GM23338 (cell line): ENCODE measurements at regions not wholly inside any gene's neighbourhood (a gene's known extent, or its start where the extent isn't known, plus 50 kb on each side); places are given as distances from the start of the nearest gene placed in this dataset.

Experiments
- ATAC-seq: fragments of 200-7000 bp; cut with Tn5 transposase; 3 replicates; pipeline ENCODE4 v1.9.1; 2020
- DNase-seq: peaks from one replicate; pipeline ENCODE4 v3.0.0-alpha.2; 2015; ENCODE audit warnings: low spot score
- H2AFZ ChIP-seq: fragments of 200-600 bp; sonication (generic); 2 replicates; pipeline ENCODE4 v1.8.0; 2016; ENCODE audit warnings: antibody characterized with exemption, mild to moderate bottlenecking, moderate library complexity
- H3F3A ChIP-seq: fragments of 200-600 bp; sonication (generic); replicated peaks from 2 replicates; pipeline ENCODE4 v1.8.0; 2017; ENCODE audit warnings: antibody characterized with exemption, mixed run types, low read depth
- H3K27ac ChIP-seq: fragments of 200-600 bp; sonication (generic); 2 replicates; pipeline ENCODE4 v1.6.1; 2016; ENCODE audit warnings: low read depth
- H3K27me3 ChIP-seq: fragments of 200-600 bp; sonication (generic); 2 replicates; pipeline ENCODE4 v1.8.0; 2016; ENCODE audit warnings: mild to moderate bottlenecking, mixed run types, moderate library complexity; ENCODE audit not compliant: insufficient read depth
- H3K36me3 ChIP-seq: fragments of 200-600 bp; sonication (generic); 2 replicates; pipeline ENCODE4 v1.8.0; 2016; ENCODE audit warnings: mild to moderate bottlenecking; ENCODE audit not compliant: insufficient read depth
- H3K4me1 ChIP-seq: fragments of 200-600 bp; sonication (generic); 2 replicates; pipeline ENCODE4 v1.8.0; 2016; ENCODE audit warnings: mild to moderate bottlenecking, moderate library complexity; ENCODE audit not compliant: insufficient read depth
- H3K4me2 ChIP-seq: fragments of 200-600 bp; sonication (generic); 2 replicates; pipeline ENCODE4 v1.7.1; 2017; ENCODE audit warnings: mixed run types
- H3K4me3 ChIP-seq: fragments of 200-600 bp; sonication (generic); 2 replicates; pipeline ENCODE4 v1.6.1; 2016; ENCODE audit warnings: mixed run types
- H3K79me2 ChIP-seq: fragments of 200-600 bp; sonication (generic); replicated peaks from 2 replicates; pipeline ENCODE4 v1.8.0; 2017; ENCODE audit warnings: mild to moderate bottlenecking; ENCODE audit not compliant: insufficient read depth
- H3K9me2 ChIP-seq: fragments of 200-600 bp; sonication (generic); 2 replicates; pipeline ENCODE4 v1.8.0; 2017; ENCODE audit not compliant: insufficient read depth
- H4K20me1 ChIP-seq: fragments of 200-600 bp; sonication (generic); replicated peaks from 2 replicates; pipeline ENCODE4 v1.8.0; 2017; ENCODE audit warnings: mild to moderate bottlenecking; ENCODE audit not compliant: insufficient read depth
- H3K27ac Mint-ChIP-seq: 2 replicates; pipeline ENCODE4 v1.8.0; 2020; ENCODE audit warnings: inconsistent platforms, mild to moderate bottlenecking, moderate library complexity, mixed read lengths
- H3K27me3 Mint-ChIP-seq: 3 replicates; pipeline ENCODE4 v1.8.0; 2022; ENCODE audit warnings: low read depth, mild to moderate bottlenecking, moderate library complexity, mixed read lengths, inconsistent platforms; ENCODE audit not compliant: insufficient read depth, poor library complexity
- H3K36me3 Mint-ChIP-seq: 3 replicates; pipeline ENCODE4 v1.8.0; 2021; ENCODE audit warnings: low read depth, mild to moderate bottlenecking, inconsistent platforms, moderate library complexity, mixed read lengths
- H3K4me1 Mint-ChIP-seq: 3 replicates; pipeline ENCODE4 v1.8.0; 2020; ENCODE audit warnings: mild to moderate bottlenecking, inconsistent platforms, mixed read lengths
- H3K4me3 Mint-ChIP-seq: 3 replicates; pipeline ENCODE4 v1.8.0; 2021; ENCODE audit warnings: moderate library complexity, mild to moderate bottlenecking, inconsistent platforms, mixed read lengths
- H3K9me3 Mint-ChIP-seq: 3 replicates; pipeline ENCODE4 v1.8.0; 2020; ENCODE audit warnings: moderate library complexity, mild to moderate bottlenecking, inconsistent platforms, mixed read lengths
- CREB1 ChIP-seq: fragments of 250-450 bp; sonication (Bioruptor Pico); IDR thresholded peaks from 2 replicates; pipeline ENCODE4 v1.5.0; 2020; ENCODE audit warnings: low read depth, mild to moderate bottlenecking, moderate library complexity
- EZH2 ChIP-seq: fragments of 200-600 bp; sonication (generic); IDR thresholded peaks from one replicate; pipeline ENCODE4 v1.8.0; 2017; ENCODE audit warnings: antibody characterized with exemption, mild to moderate bottlenecking, low read depth; ENCODE audit not compliant: unreplicated experiment
- JUNB ChIP-seq: IDR thresholded peaks from one replicate; pipeline ENCODE4 v1.6.1; 2016; ENCODE audit warnings: antibody characterized with exemption; ENCODE audit not compliant: unreplicated experiment
- NANOG ChIP-seq: IDR thresholded peaks from 2 replicates; pipeline ENCODE4 v1.6.1; 2016; ENCODE audit warnings: antibody characterized with exemption, borderline replicate concordance
- POLR2AphosphoS5 ChIP-seq: IDR thresholded peaks from 2 replicates; pipeline ENCODE4 v1.6.1; 2016; ENCODE audit warnings: antibody characterized with exemption, low read depth
- STAT1 ChIP-seq: IDR thresholded peaks from one replicate; pipeline ENCODE4 v1.6.1; 2016; ENCODE audit warnings: antibody characterized with exemption; ENCODE audit not compliant: unreplicated experiment
- ZNF114 ChIP-seq: fragments of 250-450 bp; sonication (Bioruptor Pico); IDR thresholded peaks from 2 replicates; pipeline ENCODE4 v1.5.0; 2020; ENCODE audit warnings: mild to moderate bottlenecking, moderate library complexity
- ZNF331 ChIP-seq: fragments of 250-450 bp; sonication (Bioruptor Pico); IDR thresholded peaks from 2 replicates; pipeline ENCODE4 v1.5.0; 2020; ENCODE audit warnings: low read depth, mild to moderate bottlenecking, moderate library complexity
- TF ChIP-seq, protein P1 (sequence below): IDR thresholded peaks from 2 replicates; pipeline ENCODE4 v1.6.1; 2016; ENCODE audit warnings: antibody characterized with exemption
- TF ChIP-seq, protein P2 (sequence below), 2 experiments: fragments of 200-600 bp in 1 of 2; sonication (generic) in 1 of 2; conservative IDR thresholded peaks; 2 replicates each; pipeline versions ENCODE4 v1.5.1 to v1.6.1; 2016 to 2017; ENCODE audit warnings: antibody characterized with exemption in 2 of 2, low read depth in 2 of 2, mild to moderate bottlenecking in 2 of 2, moderate library complexity in 1 of 2
- TF ChIP-seq, protein P3 (sequence below): IDR thresholded peaks from one replicate; pipeline ENCODE4 v1.6.1; 2018; ENCODE audit warnings: antibody characterized with exemption; ENCODE audit not compliant: unreplicated experiment
- TF ChIP-seq, protein P4 (sequence below): fragments of 250-450 bp; sonication (Bioruptor Pico); IDR thresholded peaks from 2 replicates; pipeline ENCODE4 v1.5.0; 2020; ENCODE audit warnings: mild to moderate bottlenecking, moderate library complexity

DNA sequence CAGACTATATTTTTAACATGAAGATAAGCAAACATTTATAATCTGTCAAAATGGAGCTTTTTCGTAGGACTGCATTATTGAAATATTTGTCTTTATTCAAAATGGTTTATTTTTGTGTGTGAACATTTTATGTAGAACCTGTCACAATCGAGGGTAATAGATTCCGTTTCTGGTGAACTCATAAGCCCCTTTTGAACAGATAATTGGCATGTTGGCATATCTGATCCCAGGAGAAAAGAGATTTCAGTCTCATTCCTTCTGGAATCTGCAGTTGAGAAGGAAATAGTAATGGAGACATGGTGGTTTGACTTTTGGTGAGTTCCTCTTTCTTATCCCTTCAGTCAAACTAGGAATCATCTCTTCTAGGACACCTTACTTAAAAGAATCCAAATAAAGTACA lies 427.9 kb upstream of the B3GALT2 start (continued):
- TF ChIP-seq JUNB (no peak), POLR2AphosphoS5 (no peak), NANOG (no peak), STAT1 (no peak), ZNF114 (CRISPR knock-in tag) (no peak), CREB1 (no peak)
- TF ChIP-seq, protein P1, sequence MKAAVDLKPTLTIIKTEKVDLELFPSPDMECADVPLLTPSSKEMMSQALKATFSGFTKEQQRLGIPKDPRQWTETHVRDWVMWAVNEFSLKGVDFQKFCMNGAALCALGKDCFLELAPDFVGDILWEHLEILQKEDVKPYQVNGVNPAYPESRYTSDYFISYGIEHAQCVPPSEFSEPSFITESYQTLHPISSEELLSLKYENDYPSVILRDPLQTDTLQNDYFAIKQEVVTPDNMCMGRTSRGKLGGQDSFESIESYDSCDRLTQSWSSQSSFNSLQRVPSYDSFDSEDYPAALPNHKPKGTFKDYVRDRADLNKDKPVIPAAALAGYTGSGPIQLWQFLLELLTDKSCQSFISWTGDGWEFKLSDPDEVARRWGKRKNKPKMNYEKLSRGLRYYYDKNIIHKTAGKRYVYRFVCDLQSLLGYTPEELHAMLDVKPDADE = no peak
- TF ChIP-seq, protein P2, sequence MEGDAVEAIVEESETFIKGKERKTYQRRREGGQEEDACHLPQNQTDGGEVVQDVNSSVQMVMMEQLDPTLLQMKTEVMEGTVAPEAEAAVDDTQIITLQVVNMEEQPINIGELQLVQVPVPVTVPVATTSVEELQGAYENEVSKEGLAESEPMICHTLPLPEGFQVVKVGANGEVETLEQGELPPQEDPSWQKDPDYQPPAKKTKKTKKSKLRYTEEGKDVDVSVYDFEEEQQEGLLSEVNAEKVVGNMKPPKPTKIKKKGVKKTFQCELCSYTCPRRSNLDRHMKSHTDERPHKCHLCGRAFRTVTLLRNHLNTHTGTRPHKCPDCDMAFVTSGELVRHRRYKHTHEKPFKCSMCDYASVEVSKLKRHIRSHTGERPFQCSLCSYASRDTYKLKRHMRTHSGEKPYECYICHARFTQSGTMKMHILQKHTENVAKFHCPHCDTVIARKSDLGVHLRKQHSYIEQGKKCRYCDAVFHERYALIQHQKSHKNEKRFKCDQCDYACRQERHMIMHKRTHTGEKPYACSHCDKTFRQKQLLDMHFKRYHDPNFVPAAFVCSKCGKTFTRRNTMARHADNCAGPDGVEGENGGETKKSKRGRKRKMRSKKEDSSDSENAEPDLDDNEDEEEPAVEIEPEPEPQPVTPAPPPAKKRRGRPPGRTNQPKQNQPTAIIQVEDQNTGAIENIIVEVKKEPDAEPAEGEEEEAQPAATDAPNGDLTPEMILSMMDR (conservative IDR thresholded peaks at IDR 0.05; ENCODE audit: low read depth in 2 of 2) = no peak
- TF ChIP-seq, protein P3, sequence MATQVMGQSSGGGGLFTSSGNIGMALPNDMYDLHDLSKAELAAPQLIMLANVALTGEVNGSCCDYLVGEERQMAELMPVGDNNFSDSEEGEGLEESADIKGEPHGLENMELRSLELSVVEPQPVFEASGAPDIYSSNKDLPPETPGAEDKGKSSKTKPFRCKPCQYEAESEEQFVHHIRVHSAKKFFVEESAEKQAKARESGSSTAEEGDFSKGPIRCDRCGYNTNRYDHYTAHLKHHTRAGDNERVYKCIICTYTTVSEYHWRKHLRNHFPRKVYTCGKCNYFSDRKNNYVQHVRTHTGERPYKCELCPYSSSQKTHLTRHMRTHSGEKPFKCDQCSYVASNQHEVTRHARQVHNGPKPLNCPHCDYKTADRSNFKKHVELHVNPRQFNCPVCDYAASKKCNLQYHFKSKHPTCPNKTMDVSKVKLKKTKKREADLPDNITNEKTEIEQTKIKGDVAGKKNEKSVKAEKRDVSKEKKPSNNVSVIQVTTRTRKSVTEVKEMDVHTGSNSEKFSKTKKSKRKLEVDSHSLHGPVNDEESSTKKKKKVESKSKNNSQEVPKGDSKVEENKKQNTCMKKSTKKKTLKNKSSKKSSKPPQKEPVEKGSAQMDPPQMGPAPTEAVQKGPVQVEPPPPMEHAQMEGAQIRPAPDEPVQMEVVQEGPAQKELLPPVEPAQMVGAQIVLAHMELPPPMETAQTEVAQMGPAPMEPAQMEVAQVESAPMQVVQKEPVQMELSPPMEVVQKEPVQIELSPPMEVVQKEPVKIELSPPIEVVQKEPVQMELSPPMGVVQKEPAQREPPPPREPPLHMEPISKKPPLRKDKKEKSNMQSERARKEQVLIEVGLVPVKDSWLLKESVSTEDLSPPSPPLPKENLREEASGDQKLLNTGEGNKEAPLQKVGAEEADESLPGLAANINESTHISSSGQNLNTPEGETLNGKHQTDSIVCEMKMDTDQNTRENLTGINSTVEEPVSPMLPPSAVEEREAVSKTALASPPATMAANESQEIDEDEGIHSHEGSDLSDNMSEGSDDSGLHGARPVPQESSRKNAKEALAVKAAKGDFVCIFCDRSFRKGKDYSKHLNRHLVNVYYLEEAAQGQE = no peak

DNA sequence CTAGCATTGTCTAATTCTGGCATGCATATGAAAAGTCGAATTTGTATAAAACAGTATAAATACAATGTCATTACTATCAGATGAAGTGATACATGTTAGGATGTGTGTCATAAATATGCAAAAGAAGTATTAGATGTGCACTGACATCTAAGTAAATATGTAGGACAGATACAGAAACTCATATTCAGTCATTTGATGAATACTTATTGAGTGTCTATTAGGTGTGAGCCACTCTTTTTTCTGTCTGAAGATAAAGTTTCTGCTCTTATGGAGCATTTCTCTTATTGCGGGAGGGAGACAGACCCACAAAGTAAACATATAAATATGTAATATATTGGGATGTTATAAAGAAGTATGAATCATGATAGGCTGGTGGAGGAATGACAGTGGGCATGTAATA lies 426.6 kb upstream of the B3GALT2 start:
- Histone ChIP-seq H3K9me2 (no peaks in the 10 kb centered on the region; the same call in none of the 2 replicates), H3K27ac (no peak overlapping the region), H2AFZ (no peak overlapping the region), H3K27me3 (no peaks in the 10 kb centered on the region), H4K20me1 (no peaks in the 10 kb centered on the region), H3K79me2 (no peaks in the 10 kb centered on the region), H3K4me1 (no peaks in the 10 kb centered on the region), H3K4me2 (no peak overlapping the region), H3K36me3 (no peaks in the 10 kb centered on the region), H3F3A (no peaks in the 10 kb centered on the region), H3K4me3 (no peak overlapping the region)
- H3K4me3 Mint-ChIP-seq = no peak overlapping the region
- ATAC-seq = no peak
- no peaks in the 10 kb centered on the region; the same call in 2 of the 3 replicates for H3K4me1 Mint-ChIP-seq
- no peak overlapping the region for H3K27ac Mint-ChIP-seq
- H3K27me3 Mint-ChIP-seq = peaks cover 2% of the 10 kb centered on the region
- H3K9me3 Mint-ChIP-seq = no peaks in the 10 kb centered on the region
- no peak for DNase-seq
- H3K36me3 Mint-ChIP-seq = no peaks in the 10 kb centered on the region
- TF ChIP-seq, protein P4, sequence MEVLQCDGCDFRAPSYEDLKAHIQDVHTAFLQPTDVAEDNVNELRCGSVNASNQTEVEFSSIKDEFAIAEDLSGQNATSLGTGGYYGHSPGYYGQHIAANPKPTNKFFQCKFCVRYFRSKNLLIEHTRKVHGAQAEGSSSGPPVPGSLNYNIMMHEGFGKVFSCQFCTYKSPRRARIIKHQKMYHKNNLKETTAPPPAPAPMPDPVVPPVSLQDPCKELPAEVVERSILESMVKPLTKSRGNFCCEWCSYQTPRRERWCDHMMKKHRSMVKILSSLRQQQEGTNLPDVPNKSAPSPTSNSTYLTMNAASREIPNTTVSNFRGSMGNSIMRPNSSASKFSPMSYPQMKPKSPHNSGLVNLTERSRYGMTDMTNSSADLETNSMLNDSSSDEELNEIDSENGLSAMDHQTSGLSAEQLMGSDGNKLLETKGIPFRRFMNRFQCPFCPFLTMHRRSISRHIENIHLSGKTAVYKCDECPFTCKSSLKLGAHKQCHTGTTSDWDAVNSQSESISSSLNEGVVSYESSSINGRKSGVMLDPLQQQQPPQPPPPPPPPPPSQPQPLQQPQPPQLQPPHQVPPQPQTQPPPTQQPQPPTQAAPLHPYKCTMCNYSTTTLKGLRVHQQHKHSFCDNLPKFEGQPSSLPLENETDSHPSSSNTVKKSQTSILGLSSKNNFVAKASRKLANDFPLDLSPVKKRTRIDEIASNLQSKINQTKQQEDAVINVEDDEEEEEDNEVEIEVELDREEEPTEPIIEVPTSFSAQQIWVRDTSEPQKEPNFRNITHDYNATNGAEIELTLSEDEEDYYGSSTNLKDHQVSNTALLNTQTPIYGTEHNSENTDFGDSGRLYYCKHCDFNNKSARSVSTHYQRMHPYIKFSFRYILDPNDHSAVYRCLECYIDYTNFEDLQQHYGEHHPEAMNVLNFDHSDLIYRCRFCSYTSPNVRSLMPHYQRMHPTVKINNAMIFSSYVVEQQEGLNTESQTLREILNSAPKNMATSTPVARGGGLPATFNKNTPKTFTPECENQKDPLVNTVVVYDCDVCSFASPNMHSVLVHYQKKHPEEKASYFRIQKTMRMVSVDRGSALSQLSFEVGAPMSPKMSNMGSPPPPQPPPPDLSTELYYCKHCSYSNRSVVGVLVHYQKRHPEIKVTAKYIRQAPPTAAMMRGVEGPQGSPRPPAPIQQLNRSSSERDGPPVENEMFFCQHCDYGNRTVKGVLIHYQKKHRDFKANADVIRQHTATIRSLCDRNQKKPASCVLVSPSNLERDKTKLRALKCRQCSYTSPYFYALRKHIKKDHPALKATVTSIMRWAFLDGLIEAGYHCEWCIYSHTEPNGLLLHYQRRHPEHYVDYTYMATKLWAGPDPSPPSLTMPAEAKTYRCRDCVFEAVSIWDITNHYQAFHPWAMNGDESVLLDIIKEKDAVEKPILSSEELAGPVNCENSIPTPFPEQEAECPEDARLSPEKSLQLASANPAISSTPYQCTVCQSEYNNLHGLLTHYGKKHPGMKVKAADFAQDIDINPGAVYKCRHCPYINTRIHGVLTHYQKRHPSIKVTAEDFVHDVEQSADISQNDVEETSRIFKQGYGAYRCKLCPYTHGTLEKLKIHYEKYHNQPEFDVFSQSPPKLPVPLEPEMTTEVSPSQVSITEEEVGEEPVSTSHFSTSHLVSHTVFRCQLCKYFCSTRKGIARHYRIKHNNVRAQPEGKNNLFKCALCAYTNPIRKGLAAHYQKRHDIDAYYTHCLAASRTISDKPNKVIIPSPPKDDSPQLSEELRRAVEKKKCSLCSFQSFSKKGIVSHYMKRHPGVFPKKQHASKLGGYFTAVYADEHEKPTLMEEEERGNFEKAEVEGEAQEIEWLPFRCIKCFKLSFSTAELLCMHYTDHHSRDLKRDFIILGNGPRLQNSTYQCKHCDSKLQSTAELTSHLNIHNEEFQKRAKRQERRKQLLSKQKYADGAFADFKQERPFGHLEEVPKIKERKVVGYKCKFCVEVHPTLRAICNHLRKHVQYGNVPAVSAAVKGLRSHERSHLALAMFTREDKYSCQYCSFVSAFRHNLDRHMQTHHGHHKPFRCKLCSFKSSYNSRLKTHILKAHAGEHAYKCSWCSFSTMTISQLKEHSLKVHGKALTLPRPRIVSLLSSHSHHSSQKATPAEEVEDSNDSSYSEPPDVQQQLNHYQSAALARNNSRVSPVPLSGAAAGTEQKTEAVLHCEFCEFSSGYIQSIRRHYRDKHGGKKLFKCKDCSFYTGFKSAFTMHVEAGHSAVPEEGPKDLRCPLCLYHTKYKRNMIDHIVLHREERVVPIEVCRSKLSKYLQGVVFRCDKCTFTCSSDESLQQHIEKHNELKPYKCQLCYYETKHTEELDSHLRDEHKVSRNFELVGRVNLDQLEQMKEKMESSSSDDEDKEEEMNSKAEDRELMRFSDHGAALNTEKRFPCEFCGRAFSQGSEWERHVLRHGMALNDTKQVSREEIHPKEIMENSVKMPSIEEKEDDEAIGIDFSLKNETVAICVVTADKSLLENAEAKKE (CRISPR knock-in tag) = no peak
- TF ChIP-seq POLR2AphosphoS5 = no peak
- TF ChIP-seq, protein P1 = no peak
- no peak for TF ChIP-seq ZNF331
- no peak for TF ChIP-seq STAT1
- no peak for TF ChIP-seq JUNB
- TF ChIP-seq EZH2 = no peak
- no peak for TF ChIP-seq CREB1
